Smooth muscle cell (in vitro differentiated cells): ENCODE measurements at regions not wholly inside any gene's neighbourhood (a gene's known extent, or its start where the extent isn't known, plus 50 kb on each side); places are given as distances from the start of the nearest gene placed in this dataset.

Experiments
- DNase-seq: peaks from one replicate; lab custom pipeline; 2025; ENCODE audit not compliant: unreplicated experiment; lab: John Stamatoyannopoulos, UW
- H2AFZ ChIP-seq: fragments of 200-600 bp; sonication (generic); 2 replicates; pipeline ENCODE4 v1.6.0; 2016; ENCODE audit warnings: antibody characterized with exemption, low read depth, mild to moderate bottlenecking
- H3F3A ChIP-seq: fragments of 200-600 bp; sonication (generic); 2 replicates; pipeline ENCODE4 v1.6.0; 2017; ENCODE audit warnings: antibody characterized with exemption, low read depth
- H3K27ac ChIP-seq: fragments of 200-600 bp; sonication (generic); 2 replicates; pipeline ENCODE4 v1.5.1; 2016; ENCODE audit warnings: low read depth, mild to moderate bottlenecking
- H3K27me3 ChIP-seq: fragments of 200-600 bp; sonication (generic); 2 replicates; pipeline ENCODE4 v1.6.1; 2016; ENCODE audit warnings: low read depth, mild to moderate bottlenecking
- H3K36me3 ChIP-seq: fragments of 200-600 bp; sonication (generic); 2 replicates; pipeline ENCODE4 v1.5.1; 2016; ENCODE audit warnings: low read depth
- H3K4me1 ChIP-seq: fragments of 200-600 bp; sonication (generic); 2 replicates; pipeline ENCODE4 v1.5.1; 2016; ENCODE audit warnings: low read depth
- H3K4me2 ChIP-seq: fragments of 200-600 bp; sonication (generic); 2 replicates; pipeline ENCODE4 v1.6.0; 2016; ENCODE audit warnings: mild to moderate bottlenecking
- H3K4me3 ChIP-seq: fragments of 200-600 bp; sonication (generic); 2 replicates; pipeline ENCODE4 v1.5.1; 2016; ENCODE audit warnings: mild to moderate bottlenecking
- H3K79me2 ChIP-seq: fragments of 200-600 bp; sonication (generic); 2 replicates; pipeline ENCODE4 v1.6.0; 2016; ENCODE audit warnings: low read depth, mild to moderate bottlenecking
- H3K9ac ChIP-seq: fragments of 200-600 bp; sonication (generic); 2 replicates; pipeline ENCODE4 v1.6.0; 2016; ENCODE audit warnings: low read depth
- H3K9me3 ChIP-seq: fragments of 200-600 bp; sonication (generic); replicated peaks from 2 replicates; pipeline ENCODE4 v1.5.1; 2016; ENCODE audit warnings: low read depth
- H4K20me1 ChIP-seq: fragments of 200-600 bp; sonication (generic); 2 replicates; pipeline ENCODE4 v1.6.0; 2016; ENCODE audit warnings: low read depth
- WGBS: methylation state at CpG from one replicate; pipeline ENCODE4 v1.1.7; 2016; ENCODE audit warnings: low lambda C conversion rate; 5-methylcytosine and 5-hydroxymethylcytosine counted together
- TF ChIP-seq, protein P1 (sequence below): fragments of 200-600 bp; sonication (generic); IDR thresholded peaks from 2 replicates; pipeline ENCODE4 v1.5.1; 2017; ENCODE audit warnings: borderline replicate concordance, mild to moderate bottlenecking, antibody characterized with exemption; ENCODE audit not compliant: insufficient read depth, poor library complexity, severe bottlenecking

GRCh38 chr18:47417807-47418206 is 166.3 kb upstream of the SKOR2 start:
- H3K9ac ChIP-seq = no peak overlapping the region
- no peaks in the 10 kb centered on the region for H3K9me3 ChIP-seq
- H3K27me3 ChIP-seq = peaks cover 38% of the 10 kb centered on the region
- no peak overlapping the region for H3K27ac ChIP-seq
- no peak for DNase-seq
- no peaks in the 10 kb centered on the region for H4K20me1 ChIP-seq
- no peaks in the 10 kb centered on the region for H3K36me3 ChIP-seq
- no peaks in the 10 kb centered on the region for H3F3A ChIP-seq
- no peak overlapping the region for H3K4me2 ChIP-seq
- 57% methylated on average over 2 of the region's 2 CpGs for WGBS
- TF ChIP-seq, protein P1, sequence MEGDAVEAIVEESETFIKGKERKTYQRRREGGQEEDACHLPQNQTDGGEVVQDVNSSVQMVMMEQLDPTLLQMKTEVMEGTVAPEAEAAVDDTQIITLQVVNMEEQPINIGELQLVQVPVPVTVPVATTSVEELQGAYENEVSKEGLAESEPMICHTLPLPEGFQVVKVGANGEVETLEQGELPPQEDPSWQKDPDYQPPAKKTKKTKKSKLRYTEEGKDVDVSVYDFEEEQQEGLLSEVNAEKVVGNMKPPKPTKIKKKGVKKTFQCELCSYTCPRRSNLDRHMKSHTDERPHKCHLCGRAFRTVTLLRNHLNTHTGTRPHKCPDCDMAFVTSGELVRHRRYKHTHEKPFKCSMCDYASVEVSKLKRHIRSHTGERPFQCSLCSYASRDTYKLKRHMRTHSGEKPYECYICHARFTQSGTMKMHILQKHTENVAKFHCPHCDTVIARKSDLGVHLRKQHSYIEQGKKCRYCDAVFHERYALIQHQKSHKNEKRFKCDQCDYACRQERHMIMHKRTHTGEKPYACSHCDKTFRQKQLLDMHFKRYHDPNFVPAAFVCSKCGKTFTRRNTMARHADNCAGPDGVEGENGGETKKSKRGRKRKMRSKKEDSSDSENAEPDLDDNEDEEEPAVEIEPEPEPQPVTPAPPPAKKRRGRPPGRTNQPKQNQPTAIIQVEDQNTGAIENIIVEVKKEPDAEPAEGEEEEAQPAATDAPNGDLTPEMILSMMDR = no peak
- no peak overlapping the region for H3K4me3 ChIP-seq
- peaks cover 3% of the 10 kb centered on the region for H3K4me1 ChIP-seq
- no peak overlapping the region for H2AFZ ChIP-seq
- H3K79me2 ChIP-seq = no peaks in the 10 kb centered on the region

GRCh38 chr18:47415881-47416280 is 164.4 kb upstream of the SKOR2 start:
- Histone ChIP-seq H3K4me2 (no peak overlapping the region), H4K20me1 (no peaks in the 10 kb centered on the region), H3K4me3 (no peak overlapping the region), H3K27ac (no peak overlapping the region), H2AFZ (no peak overlapping the region), H3K9ac (no peak overlapping the region), H3K9me3 (no peaks in the 10 kb centered on the region), H3K4me1 (peaks cover 3% of the 10 kb centered on the region), H3K36me3 (no peaks in the 10 kb centered on the region), H3K79me2 (no peaks in the 10 kb centered on the region), H3K27me3 (peaks cover 50% of the 10 kb centered on the region), H3F3A (no peaks in the 10 kb centered on the region)
- TF ChIP-seq, protein P1 = no peak
- DNase-seq = no peak
- 54% methylated on average over 4 of the region's 4 CpGs for WGBS

DNA sequence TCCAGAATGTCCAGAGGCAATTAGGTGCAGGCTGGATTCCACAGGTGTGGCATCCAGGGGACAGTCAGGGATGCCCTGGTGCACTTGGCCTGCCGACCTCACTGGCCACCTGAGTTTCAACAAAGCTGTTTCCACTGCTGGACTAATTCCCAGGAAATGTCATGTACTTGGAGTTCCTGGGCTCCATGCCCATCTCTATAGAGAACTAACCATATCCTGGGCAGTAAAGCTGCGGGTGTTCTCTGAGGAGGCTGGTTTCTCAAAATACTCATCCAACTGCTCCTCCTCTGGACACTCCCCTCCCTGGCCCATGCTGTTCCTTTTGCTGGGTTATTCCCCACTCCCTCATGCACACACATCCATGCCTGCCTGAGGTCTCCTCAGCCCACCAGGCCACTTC is 161.9 kb upstream of the SKOR2 start:
- peaks cover 2% of the 10 kb centered on the region for H3K4me1 ChIP-seq
- no peak overlapping the region for H3K9ac ChIP-seq
- no peak overlapping the region for H2AFZ ChIP-seq
- H3K4me3 ChIP-seq = no peak overlapping the region
- no peaks in the 10 kb centered on the region for H3K36me3 ChIP-seq
- no peaks in the 10 kb centered on the region for H4K20me1 ChIP-seq
- DNase-seq = no peak
- peaks cover 31% of the 10 kb centered on the region for H3K27me3 ChIP-seq
- TF ChIP-seq, protein P1 = no peak
- WGBS = 85% methylated on average over 2 of the region's 2 CpGs
- H3F3A ChIP-seq = no peaks in the 10 kb centered on the region
- no peaks in the 10 kb centered on the region for H3K9me3 ChIP-seq
- H3K79me2 ChIP-seq = no peaks in the 10 kb centered on the region
- no peak overlapping the region for H3K4me2 ChIP-seq
- no peak overlapping the region for H3K27ac ChIP-seq

- DNase-seq = no peak
- WGBS = 82% methylated on average over 1 of the region's 1 CpG
- no peak overlapping the region for H2AFZ ChIP-seq
- no peak overlapping the region for H3K4me2 ChIP-seq
- H3K9me3 ChIP-seq = no peaks in the 10 kb centered on the region
- H3K79me2 ChIP-seq = no peaks in the 10 kb centered on the region
- no peak overlapping the region for H3K4me3 ChIP-seq
- H3K27me3 ChIP-seq = peaks cover 31% of the 10 kb centered on the region
- TF ChIP-seq, protein P1 = no peak
- no peaks in the 10 kb centered on the region for H3K36me3 ChIP-seq
- H3K27ac ChIP-seq = no peak overlapping the region
- H3F3A ChIP-seq = no peaks in the 10 kb centered on the region
- no peak overlapping the region for H3K9ac ChIP-seq
- H3K4me1 ChIP-seq = no peaks in the 10 kb centered on the region
- no peaks in the 10 kb centered on the region for H4K20me1 ChIP-seq
Measured at GRCh38 chr18:47412924-47413323, 161.5 kb upstream of the SKOR2 start.
